ENCODE measurements at regions not wholly inside any gene's neighbourhood (a gene's known extent, or its start where the extent isn't known, plus 50 kb on each side); places are given as distances from the start of the nearest gene placed in this dataset.

DNA sequence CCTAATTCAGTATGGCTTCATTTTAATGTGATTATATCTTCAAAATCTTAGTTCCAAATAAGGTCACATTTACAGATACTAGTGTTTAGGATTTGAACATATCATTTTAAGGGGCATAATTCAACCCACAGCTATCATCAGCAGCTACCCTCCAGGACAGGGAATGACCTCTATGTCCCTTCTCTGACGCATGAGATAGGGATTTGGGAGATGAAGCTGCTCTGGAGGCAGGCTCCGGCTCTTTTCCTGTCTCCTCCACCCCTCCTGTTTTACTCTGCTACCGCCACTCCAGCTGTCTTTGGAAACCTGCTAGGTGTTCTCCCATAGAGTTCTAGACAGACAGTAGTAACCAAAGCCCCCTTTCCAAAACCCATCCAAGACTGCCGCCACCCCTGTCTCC, 119.2 kb downstream of the CARTPT start:
- TF ChIP-seq, protein P1, sequence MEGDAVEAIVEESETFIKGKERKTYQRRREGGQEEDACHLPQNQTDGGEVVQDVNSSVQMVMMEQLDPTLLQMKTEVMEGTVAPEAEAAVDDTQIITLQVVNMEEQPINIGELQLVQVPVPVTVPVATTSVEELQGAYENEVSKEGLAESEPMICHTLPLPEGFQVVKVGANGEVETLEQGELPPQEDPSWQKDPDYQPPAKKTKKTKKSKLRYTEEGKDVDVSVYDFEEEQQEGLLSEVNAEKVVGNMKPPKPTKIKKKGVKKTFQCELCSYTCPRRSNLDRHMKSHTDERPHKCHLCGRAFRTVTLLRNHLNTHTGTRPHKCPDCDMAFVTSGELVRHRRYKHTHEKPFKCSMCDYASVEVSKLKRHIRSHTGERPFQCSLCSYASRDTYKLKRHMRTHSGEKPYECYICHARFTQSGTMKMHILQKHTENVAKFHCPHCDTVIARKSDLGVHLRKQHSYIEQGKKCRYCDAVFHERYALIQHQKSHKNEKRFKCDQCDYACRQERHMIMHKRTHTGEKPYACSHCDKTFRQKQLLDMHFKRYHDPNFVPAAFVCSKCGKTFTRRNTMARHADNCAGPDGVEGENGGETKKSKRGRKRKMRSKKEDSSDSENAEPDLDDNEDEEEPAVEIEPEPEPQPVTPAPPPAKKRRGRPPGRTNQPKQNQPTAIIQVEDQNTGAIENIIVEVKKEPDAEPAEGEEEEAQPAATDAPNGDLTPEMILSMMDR (conservative IDR thresholded peaks at IDR 0.05 in 1 of 2, IDR thresholded peaks at IDR 0.05 in 1 of 2; ENCODE audit: low read depth in 1 of 2, low read length in 2 of 2): no peak
- TF ChIP-seq EZH2 (IDR thresholded peaks at IDR 0.05; ENCODE audit: low read length, missing control alignments): no peak
